ENCODE measurements at regions not wholly inside any gene's neighbourhood (a gene's known extent, or its start where the extent isn't known, plus 50 kb on each side); places are given as distances from the start of the nearest gene placed in this dataset.

DNA sequence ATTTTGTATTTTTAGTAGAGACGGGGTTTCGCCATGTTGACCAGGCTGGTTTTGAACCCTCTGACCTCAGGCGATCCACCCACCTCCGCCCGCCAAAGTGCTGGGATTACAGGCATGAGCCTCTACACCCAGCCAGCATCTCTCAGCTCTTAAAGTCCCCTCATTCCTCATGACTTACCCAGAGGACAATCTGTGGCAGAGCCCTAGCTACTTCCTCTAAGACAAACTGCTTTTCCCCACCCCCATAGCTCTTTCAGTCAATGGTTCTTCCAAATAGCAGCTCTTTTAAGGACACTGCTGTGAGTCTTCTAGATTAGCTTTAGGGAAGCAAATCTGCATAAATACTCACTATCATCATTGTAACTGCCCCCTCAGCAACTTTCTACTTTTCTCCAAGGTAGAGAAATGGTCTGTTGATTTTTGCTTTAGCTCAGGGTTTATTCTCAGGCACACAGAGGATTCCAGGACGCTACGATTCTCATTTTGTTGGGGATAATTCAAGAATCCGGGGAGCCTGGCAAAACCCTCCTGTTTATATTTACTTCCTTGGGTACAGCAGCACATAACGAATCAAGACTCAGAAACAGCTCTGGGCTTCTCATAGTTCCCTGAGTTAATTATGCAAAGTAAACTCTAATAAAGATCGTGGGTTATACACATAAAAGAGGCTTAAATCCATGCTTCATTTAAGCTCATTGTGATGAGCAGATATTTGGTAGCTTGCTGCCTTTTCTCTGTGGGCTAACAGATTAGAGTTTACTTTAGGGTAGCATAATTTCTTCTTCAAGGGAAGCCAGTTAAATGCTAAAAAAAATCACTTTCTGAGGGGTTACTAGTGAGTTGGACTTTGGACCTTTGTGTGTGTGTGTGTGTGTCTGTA is 357.4 kb downstream of the TDRD3 start:
- no peak overlapping the region for H3K4me3 ChIP-seq (ENCODE audit: low read depth, low read length)
- DNase-seq (ENCODE audit: low read depth): no peak
- TF ChIP-seq, protein P1, sequence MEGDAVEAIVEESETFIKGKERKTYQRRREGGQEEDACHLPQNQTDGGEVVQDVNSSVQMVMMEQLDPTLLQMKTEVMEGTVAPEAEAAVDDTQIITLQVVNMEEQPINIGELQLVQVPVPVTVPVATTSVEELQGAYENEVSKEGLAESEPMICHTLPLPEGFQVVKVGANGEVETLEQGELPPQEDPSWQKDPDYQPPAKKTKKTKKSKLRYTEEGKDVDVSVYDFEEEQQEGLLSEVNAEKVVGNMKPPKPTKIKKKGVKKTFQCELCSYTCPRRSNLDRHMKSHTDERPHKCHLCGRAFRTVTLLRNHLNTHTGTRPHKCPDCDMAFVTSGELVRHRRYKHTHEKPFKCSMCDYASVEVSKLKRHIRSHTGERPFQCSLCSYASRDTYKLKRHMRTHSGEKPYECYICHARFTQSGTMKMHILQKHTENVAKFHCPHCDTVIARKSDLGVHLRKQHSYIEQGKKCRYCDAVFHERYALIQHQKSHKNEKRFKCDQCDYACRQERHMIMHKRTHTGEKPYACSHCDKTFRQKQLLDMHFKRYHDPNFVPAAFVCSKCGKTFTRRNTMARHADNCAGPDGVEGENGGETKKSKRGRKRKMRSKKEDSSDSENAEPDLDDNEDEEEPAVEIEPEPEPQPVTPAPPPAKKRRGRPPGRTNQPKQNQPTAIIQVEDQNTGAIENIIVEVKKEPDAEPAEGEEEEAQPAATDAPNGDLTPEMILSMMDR (IDR thresholded peaks at IDR 0.05; ENCODE audit: insufficient read depth, low read length): no peak

- DNase-seq (ENCODE audit: low read depth): no peak
- TF ChIP-seq, protein P1 (IDR thresholded peaks at IDR 0.05; ENCODE audit: insufficient read depth, low read length): no peak
- H3K4me3 ChIP-seq (ENCODE audit: low read depth, low read length): no peak overlapping the region
These were observed 356.6 kb downstream of the TDRD3 start for GRCh38 chr13:60753641-60754040.

GRCh38 chr13:60745343-60745742 is 348.3 kb downstream of the TDRD3 start:
- TF ChIP-seq, protein P1 (IDR thresholded peaks at IDR 0.05; ENCODE audit: insufficient read depth, low read length): no peak
- no peak overlapping the region for H3K4me3 ChIP-seq (ENCODE audit: low read depth, low read length)
- no peak for DNase-seq (ENCODE audit: low read depth)

- TF ChIP-seq, protein P1 (IDR thresholded peaks at IDR 0.05; ENCODE audit: insufficient read depth, low read length): no peak
- H3K4me3 ChIP-seq (ENCODE audit: low read depth, low read length): no peak overlapping the region
- DNase-seq (ENCODE audit: low read depth): no peak
These were observed 336.9 kb downstream of the TDRD3 start for GRCh38 chr13:60733933-60734332.

- DNase-seq (ENCODE audit: low read depth): no peak
- no peak overlapping the region for H3K4me3 ChIP-seq (ENCODE audit: low read depth, low read length)
- TF ChIP-seq, protein P1 (IDR thresholded peaks at IDR 0.05; ENCODE audit: insufficient read depth, low read length): no peak
These were observed 330.1 kb downstream of the TDRD3 start for GRCh38 chr13:60727140-60727539.

DNA sequence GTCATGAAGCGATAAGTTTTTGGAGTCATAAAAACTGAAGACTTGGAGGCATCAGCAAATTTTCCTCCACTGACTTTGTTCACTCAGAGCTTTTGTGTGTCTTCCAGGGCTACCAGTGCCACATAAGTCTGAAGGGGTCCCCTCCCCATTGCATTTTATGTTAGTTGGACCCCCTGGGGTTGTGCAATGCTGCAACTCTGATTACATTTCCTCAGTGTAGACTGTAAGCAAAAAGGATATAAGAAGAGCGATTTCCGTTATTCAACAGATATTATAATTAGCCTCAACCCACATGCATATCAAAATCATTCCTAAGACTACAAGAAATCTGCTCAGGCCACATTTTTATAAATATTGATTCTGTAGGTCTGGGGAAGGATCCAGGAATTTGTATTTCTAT is 324.0 kb downstream of the TDRD3 start:
- DNase-seq (ENCODE audit: low read depth): no peak
- TF ChIP-seq, protein P1 (IDR thresholded peaks at IDR 0.05; ENCODE audit: insufficient read depth, low read length): no peak
- H3K4me3 ChIP-seq (ENCODE audit: low read depth, low read length): no peak overlapping the region

Measured in fibroblast of the aortic adventitia (primary cell).